Loucy (cell line): ENCODE measurements at regions not wholly inside any gene's neighbourhood (a gene's known extent, or its start where the extent isn't known, plus 50 kb on each side); places are given as distances from the start of the nearest gene placed in this dataset.

ENCODE experiments used
- H2AFZ ChIP-seq: fragments of 200-600 bp; sonication (generic); 2 replicates; pipeline ENCODE4 v1.6.0; 2016; ENCODE audit warnings: antibody characterized with exemption, mild to moderate bottlenecking, low read length, moderate library complexity
- H3F3A ChIP-seq: fragments of 200-600 bp; 2 replicates; pipeline ENCODE4 v1.6.0; 2016; ENCODE audit warnings: antibody characterized with exemption, low read depth, mild to moderate bottlenecking
- H3K27me3 ChIP-seq: fragments of 200-600 bp; sonication (generic); 2 replicates; pipeline ENCODE4 v1.6.1; 2014; ENCODE audit warnings: low read length, mild to moderate bottlenecking; ENCODE audit not compliant: insufficient read depth, poor library complexity, severe bottlenecking
- H3K36me3 ChIP-seq: fragments of 200-600 bp; sonication (generic); 2 replicates; pipeline ENCODE4 v1.6.1; 2016; ENCODE audit warnings: low read length; ENCODE audit not compliant: insufficient read depth
- H3K4me1 ChIP-seq: fragments of 200-600 bp; sonication (generic); 2 replicates; pipeline ENCODE4 v1.5.1; 2014; ENCODE audit warnings: low read length, mild to moderate bottlenecking; ENCODE audit not compliant: insufficient read depth, poor library complexity, severe bottlenecking
- H3K4me2 ChIP-seq: fragments of 200-600 bp; sonication (generic); 2 replicates; pipeline ENCODE4 v1.6.0; 2014; ENCODE audit warnings: antibody characterized with exemption, low read length, low read depth, mild to moderate bottlenecking; ENCODE audit not compliant: poor library complexity, severe bottlenecking
- H3K4me3 ChIP-seq: fragments of 200-600 bp; sonication (generic); 2 replicates; pipeline ENCODE4 v1.5.1; 2014; ENCODE audit warnings: low read length, mild to moderate bottlenecking, mixed read lengths; ENCODE audit not compliant: poor library complexity, severe bottlenecking
- H3K79me2 ChIP-seq: fragments of 200-600 bp; sonication (generic); 2 replicates; pipeline ENCODE4 v1.6.1; 2014; ENCODE audit warnings: low read length; ENCODE audit not compliant: insufficient read depth
- H3K9ac ChIP-seq: fragments of 200-600 bp; sonication (generic); 2 replicates; pipeline ENCODE4 v1.6.0; 2014; ENCODE audit warnings: mild to moderate bottlenecking, low read depth, low read length, moderate library complexity; ENCODE audit not compliant: poor library complexity, severe bottlenecking
- H3K9me2 ChIP-seq: fragments of 200-600 bp; sonication (generic); replicated peaks from 2 replicates; pipeline ENCODE4 v1.6.1; 2016; ENCODE audit warnings: low read depth, low read length, mixed read lengths
- H3K9me3 ChIP-seq: fragments of 200-600 bp; sonication (generic); 2 replicates; pipeline ENCODE4 v1.6.1; 2014; ENCODE audit warnings: mild to moderate bottlenecking, antibody characterized with exemption, low read length, low read depth; ENCODE audit not compliant: insufficient read depth
- H4K20me1 ChIP-seq: fragments of 200-600 bp; sonication (generic); 2 replicates; pipeline ENCODE4 v1.6.0; 2014; ENCODE audit warnings: antibody characterized with exemption, low read length, mild to moderate bottlenecking; ENCODE audit not compliant: insufficient read depth, poor library complexity, severe bottlenecking
- CTCF ChIP-seq: fragments of 200-600 bp; sonication (generic); conservative IDR thresholded peaks from 2 replicates; pipeline ENCODE4 v1.5.1; 2014; ENCODE audit warnings: mild to moderate bottlenecking, antibody characterized with exemption, low read length
- EZH2phosphoT487 ChIP-seq: fragments of 200-600 bp; IDR thresholded peaks from 2 replicates; pipeline ENCODE4 v1.6.1; 2018; ENCODE audit warnings: antibody characterized with exemption, mild to moderate bottlenecking, moderate library complexity, borderline replicate concordance

GRCh38 chr20:22920898-22921297 is 114.2 kb upstream of the SSTR4 start:
- Histone ChIP-seq H3K36me3 (no peaks in the 10 kb centered on the region), H3F3A (no peaks in the 10 kb centered on the region), H3K4me2 (no peak overlapping the region), H2AFZ (no peak overlapping the region), H4K20me1 (no peaks in the 10 kb centered on the region), H3K4me3 (no peak overlapping the region), H3K9me2 (no peaks in the 10 kb centered on the region), H3K27me3 (no peaks in the 10 kb centered on the region), H3K9me3 (no peaks in the 10 kb centered on the region; the same call in 1 of the 2 replicates), H3K79me2 (no peaks in the 10 kb centered on the region), H3K4me1 (no peaks in the 10 kb centered on the region), H3K9ac (no peak overlapping the region)
- no peak for TF ChIP-seq CTCF
- TF ChIP-seq EZH2phosphoT487, result no peak

GRCh38 chr20:22921595-22922421 is 113.3 kb upstream of the SSTR4 start:
- Histone ChIP-seq H3K9me3 (no peaks in the 10 kb centered on the region), H4K20me1 (no peaks in the 10 kb centered on the region), H2AFZ (no peak overlapping the region), H3F3A (no peaks in the 10 kb centered on the region), H3K4me3 (no peak overlapping the region), H3K27me3 (no peaks in the 10 kb centered on the region), H3K9ac (no peak overlapping the region), H3K4me2 (no peak overlapping the region), H3K79me2 (no peaks in the 10 kb centered on the region), H3K36me3 (no peaks in the 10 kb centered on the region), H3K4me1 (no peaks in the 10 kb centered on the region), H3K9me2 (no peaks in the 10 kb centered on the region)
- no peak for TF ChIP-seq EZH2phosphoT487
- TF ChIP-seq CTCF, result no peak

- Histone ChIP-seq H3K36me3 (no peaks in the 10 kb centered on the region), H3K4me1 (no peaks in the 10 kb centered on the region), H3K27me3 (no peaks in the 10 kb centered on the region), H3K9me3 (no peaks in the 10 kb centered on the region), H3F3A (no peaks in the 10 kb centered on the region), H3K9ac (no peak overlapping the region), H3K9me2 (no peaks in the 10 kb centered on the region), H3K79me2 (no peaks in the 10 kb centered on the region), H3K4me3 (no peak overlapping the region), H2AFZ (no peak overlapping the region), H3K4me2 (no peak overlapping the region), H4K20me1 (no peaks in the 10 kb centered on the region)
- no peak for TF ChIP-seq EZH2phosphoT487
- no peak for TF ChIP-seq CTCF
Measured at GRCh38 chr20:22922987-22923386, 112.1 kb upstream of the SSTR4 start.
